Mucosa of gallbladder (tissue), 1 donor: ENCODE measurements at regions not wholly inside any gene's neighbourhood (a gene's known extent, or its start where the extent isn't known, plus 50 kb on each side); places are given as distances from the start of the nearest gene placed in this dataset.

Experiments
- DNase-seq: peaks from one replicate; pipeline ENCODE4 v3.0.0-alpha.2; 2020; ENCODE audit warnings: low spot score
- donor health status: DM: no; HTN: no; CAD: no.

DNA sequence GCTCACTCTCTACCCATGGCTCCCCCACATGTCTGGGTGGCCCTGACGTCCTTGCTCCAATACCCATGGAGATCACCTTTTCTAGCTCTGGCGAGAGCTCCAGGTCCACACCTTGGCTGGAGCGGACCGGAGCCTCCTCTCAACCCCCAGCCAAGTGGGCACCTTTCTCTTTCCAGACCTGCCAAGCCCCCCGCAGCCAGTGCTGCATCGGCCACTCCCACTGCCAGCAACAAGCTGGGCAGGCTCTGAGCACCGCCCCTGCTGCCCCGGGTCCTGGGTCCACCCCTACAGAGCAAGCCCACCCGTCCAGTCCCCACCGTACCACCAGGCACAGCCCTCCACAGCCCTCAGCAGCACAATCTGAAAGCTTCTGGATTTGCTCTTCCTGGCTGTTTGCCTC is 98.2 kb upstream of the C14orf180 start:
- peak; percentile 7 for DNase-seq

DNA sequence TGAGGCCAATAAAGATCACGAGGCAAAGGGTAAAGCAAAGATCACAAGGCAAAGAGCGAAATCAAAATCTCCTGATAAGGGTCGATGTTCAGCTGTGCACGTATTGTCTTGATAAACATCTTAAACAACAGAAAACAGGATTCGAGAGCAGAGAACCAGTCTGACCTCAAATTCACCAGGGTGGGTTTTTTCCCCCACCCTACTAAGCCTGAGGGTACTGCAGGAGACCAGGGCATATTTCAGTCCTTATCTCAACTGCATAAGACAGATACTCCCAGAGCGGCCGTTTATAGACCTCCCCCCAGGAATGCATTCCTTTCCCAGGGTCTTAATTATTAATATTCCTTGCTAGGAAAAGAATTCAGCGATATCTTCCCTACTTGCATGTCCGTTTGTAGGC is 97.5 kb upstream of the C14orf180 start:
- DNase-seq, result peak; percentile 5

DNA sequence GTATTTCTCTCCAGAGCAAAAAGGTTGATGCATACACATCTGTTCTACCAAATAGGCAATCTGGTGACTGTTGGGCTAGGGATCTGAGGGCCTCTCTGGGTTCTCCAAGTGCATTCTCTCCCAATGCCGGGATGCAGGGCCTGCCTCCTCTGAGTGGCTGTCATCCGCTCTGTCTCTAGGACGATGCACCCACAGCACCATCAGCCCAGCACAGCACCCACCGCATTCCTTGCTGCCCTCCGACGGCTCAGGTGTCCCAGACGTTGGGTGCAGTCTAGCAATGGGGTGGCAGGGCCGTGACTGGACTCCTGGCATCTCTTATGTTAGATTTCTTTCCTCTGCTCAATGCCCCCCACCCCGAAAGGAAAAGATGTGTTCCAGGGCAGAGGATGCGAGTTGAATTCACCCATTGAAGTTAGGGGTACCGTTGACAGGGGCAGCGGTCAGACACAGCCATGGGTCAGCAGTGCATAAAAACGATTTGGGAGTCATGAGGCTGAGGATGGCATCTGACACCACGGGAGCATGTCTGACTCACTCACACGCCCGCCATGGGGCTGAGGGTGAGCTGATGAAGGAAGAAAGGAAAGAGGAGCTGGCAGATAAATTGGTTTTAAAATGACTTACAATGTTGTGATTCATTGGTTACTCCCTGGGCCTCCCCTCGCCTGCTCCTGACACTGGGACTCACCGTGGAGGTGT is 93.2 kb upstream of the C14orf180 start:
- peak; percentile 2 for DNase-seq

DNA sequence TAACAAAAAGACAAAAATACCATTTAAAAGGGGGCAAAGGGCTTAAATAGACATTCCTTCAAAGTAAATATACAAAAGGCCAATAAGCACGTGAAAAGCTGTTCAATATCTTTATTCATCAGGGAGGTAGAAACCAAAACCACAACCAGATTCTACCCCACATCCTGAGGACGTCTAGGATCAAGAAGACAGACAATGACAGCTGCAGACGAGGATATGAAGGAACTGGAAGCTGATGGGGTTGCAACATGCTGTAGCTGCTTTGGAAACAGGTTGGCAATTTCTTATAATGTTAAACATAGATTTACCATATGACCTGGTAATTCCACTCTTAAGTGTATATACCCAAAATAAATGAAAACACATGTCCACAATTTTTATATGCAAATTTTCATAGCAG is 85.1 kb upstream of the C14orf180 start:
- DNase-seq, result no peak

DNA sequence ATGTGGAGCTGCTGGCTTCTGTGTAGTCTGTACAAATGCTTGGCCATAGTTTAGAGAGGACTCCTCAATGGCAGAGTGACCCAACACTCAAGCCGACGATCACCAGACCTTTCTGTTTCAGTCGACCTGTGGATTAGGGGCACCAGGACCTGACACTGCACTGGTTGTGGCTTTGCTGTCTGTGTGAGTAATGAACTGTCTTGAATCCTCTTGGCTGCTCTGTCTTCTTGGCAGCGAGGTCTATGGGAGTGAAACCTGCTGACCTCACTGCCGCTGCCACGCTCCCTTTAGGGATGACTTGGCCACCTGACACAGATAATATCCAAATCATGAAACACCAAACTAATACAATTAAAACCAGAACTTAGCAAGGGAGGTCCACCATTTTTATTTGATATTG is 83.5 kb upstream of the C14orf180 start:
- no peak for DNase-seq

DNA sequence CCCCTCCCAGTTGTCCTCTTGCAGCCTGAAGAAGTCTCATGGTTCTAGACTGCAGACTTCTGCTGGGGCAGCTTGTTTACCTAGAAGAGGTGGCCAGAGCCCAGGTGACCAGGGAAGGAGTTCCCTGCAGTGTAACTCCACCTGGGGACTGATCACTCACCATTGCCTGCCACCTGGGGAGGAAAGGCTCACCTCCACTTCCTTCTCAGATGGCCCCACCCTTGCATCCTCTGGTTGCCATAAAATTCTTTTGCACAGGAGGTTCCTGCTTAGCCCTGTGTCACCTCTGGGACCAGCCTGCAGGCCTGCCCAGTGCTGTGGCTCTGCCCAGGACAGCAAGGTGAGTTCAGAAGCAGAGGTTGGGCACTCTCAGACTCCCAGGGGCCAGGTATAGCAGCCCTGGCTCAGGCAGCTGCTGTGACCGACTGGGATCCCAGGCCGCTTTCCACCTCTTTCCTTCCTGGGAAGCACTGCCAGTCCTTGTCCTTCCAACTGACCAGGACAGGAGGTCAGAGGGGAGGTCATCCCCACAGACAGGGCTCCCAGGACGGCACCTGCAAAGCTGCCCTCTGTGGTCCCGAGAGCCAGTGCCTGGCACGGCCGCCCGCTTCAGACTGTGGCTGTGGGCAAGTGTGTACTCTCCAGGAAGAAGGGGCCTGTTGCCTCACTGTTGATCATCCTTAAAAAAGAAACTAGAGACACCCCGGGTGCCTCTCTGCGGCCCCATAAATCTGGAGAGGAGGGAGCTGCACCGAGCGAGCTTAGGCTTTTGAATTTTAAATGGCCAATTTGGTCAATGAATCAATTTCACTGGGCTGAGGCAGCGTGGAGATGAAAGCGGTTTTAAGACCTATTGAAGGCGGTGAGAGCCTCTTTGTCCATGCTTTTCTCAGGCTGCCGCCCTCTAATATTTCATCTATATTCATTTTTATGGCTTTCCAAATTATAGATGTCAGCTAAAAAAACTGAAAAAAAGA is 79.5 kb upstream of the C14orf180 start:
- no peak for DNase-seq

DNA sequence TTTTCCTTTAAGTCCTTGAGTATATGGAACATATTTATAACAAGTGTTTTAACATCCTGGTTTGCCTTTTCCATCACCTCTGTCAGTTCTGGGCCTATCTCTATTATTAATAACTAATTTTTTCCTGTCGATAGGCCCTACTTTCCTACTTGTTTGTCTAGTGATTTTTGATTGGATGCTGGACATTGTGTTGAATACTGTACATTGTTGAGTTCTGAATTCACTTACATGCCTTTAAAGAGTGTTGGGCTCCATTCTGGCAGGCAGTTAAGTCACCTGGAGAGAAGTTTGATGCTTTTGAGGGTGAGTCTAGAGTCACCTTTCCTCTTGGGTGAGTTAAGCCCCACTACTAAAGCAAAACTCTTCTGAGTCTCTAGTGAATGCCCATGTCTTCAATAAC is 77.5 kb upstream of the C14orf180 start:
- DNase-seq, result no peak

DNA sequence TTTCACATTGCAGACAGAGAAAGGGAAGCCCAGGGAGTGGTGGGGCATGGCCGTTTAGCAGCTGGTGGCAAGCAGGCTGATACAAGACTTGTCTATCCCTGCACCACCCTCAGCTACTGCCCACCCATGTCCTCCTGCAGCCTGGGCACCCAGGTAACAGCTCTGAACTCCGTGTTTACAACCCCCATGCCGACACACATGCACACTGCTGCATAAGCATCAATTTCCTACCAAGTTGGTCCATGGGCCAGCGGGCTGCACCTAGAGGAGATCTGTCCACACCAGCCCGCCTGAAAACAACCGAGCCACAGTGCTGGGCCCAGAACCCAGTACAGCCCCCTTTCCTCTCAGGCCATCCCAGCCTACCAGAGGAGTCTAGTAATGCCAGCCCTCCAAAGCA is 75.9 kb upstream of the C14orf180 start:
- no peak for DNase-seq

DNA sequence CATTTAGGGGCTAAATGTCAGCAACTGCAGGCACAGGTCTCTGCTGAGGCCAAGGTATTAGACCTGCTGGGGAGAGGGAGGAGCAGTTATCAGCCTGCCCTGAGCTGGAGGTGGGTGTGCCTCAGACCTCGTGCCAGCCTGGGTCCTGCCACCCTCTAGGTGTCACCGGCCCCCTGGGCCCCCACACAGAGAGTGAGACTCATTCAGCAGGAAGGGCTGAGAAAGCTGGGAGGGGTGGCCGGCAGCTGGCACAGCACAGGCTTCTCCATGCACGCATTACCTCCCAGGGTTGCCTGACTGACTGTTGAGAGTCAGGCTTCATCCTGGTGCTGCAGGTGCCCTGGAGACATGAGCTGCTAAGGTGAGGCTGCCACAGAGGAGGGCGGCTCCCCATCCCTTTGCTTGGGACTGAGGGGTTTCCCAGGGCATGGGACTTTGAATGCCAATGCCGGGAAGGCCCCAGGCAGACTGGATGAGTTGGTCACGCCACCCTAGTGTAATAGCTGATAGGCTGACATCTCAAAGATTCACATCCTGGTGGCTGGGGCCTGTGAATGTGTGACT is 75.3 kb upstream of the C14orf180 start:
- DNase-seq, result no peak

DNA sequence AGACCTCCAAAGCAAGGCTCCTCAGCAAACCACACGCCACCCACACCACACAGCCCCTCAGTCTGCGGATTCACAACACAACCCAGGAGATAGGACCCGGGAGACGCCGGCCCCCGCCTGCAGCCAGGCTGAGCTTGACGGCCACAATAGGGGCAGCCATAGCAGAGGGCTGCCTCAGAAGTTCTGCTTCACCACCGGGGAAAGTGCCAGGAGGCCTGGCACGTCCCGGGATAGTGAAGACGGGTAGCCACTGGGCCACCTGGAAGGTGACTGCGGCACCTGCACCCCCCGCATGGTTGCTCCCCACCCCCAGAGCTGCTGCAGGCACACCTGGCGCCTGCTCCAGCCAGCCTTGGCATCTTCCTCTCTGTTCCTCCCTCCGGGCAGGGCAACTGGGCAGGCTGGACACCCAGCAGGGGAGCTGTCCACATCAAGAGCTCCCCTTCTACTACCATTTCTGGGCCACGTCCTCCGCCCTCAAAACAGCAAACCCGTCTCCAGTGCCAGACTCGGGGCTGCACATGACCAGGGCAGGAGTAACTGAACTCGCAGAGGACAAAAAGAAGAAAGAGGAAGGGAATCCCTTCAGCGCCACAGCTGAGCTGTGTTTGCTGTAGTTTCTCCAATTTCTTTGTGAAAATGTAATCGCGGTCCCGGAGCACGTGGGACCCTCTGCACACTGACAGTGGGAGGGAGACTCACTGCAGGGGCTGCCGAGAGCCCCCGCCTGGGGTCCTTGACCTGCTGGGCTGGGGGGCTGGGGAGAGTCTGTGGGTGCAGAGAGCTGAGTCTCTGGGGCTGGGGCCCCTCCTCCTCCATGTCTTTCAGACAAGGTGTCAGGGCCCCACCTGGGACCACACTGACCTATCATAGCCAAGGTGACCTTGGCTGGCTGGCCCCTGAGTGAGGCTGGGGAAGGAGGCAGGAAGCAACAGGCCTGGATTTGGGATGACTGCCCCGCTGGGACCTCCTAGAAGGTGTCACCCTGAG is 74.2 kb upstream of the C14orf180 start:
- DNase-seq, result no peak

DNA sequence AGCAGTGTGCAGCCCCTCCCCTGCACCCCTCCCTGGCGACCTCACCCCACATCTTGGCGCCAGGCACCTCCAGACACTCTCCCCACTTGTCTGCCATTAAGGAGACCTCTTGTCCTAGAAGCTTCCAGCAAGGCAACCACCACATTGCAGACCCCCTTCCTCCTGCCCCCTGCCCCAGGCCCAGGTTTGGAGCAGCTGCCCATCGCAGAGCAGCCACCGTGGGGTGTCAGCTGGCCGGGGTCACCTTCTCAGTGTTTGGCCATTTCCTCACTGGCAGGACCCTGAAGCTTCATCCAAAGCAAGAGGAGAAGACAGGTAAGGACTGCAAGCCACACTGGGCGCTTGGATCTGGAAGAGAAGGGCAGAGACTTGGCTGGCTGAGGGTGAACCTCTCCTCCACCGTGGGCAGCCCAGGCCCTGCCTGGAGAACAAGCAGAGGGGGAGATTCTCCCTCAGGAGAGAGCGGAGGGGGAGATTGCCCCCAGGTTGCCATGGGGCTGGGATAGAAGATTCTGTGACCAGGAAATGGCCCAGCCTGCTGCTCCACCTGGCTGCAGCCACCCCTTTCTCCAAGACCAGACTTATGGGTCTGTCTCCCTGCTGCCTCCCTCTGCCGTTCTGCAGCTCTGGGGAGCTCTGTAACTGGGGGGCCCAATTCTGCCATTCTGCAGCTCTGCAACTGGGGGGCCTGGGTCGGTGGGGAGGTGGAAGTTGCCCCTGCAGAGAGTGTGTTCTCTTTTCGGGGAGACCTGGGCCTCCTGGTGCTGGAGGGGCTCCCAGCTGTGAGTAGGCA is 72.9 kb upstream of the C14orf180 start:
- DNase-seq, result no peak

DNA sequence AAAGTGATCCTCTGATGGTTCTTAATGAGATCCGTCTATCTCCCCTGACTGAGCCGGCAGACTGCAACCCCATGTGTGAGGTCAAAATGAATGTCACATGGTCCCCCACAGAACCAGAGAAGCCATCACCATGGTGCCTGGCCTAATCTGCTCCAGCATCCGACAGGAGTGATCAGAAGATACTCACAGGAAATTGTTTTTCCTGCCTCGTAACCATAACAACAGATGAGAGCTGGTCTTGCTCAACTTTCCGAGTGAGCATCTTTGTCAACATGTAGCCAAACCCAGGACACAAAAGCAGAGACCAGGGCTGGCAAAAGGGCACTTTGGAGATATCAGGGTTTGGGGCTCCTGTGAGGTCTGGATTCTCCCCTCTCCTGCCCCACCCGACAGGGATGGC is 72.1 kb upstream of the C14orf180 start:
- DNase-seq, result no peak

DNA sequence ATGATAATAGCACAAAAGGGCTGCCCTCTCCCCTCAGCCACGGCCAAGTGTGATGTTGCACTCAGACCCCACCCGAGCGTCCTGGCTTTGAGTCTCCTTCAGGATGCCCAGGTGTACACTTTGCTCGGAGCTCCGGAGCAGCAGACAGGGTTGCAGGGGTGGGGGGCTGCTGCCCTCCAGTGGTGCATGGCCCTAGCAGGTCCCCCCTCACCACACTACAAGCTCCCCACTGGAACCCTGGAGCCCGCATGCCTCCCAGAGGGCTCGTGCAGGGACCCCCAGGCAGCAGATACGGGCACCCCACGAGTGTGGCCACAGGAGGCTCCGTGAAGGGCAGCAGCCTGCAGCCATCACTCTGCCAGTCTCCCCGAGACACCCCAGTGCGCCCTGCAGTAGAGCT is 69.9 kb upstream of the C14orf180 start:
- no peak for DNase-seq

DNA sequence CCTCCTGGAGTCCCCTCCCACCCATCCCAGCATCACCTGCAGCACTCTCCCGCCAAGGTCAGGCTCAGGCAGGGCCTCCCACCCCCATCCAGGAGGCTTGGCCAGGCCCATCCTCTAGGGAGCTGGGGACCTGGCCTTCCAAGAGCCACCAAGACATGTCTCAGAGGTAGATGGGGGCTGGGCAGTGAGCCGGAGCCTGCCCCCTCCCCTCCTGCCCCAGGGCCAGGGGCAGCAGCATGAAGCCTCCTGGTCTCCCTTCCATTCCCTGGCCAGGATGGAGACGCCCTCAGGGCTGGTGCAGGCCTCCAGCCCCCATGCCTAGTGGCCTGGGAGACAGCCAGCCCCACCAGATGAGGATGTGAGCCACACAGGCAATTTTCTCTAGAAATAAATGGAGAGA is 69.3 kb upstream of the C14orf180 start:
- no peak for DNase-seq

DNA sequence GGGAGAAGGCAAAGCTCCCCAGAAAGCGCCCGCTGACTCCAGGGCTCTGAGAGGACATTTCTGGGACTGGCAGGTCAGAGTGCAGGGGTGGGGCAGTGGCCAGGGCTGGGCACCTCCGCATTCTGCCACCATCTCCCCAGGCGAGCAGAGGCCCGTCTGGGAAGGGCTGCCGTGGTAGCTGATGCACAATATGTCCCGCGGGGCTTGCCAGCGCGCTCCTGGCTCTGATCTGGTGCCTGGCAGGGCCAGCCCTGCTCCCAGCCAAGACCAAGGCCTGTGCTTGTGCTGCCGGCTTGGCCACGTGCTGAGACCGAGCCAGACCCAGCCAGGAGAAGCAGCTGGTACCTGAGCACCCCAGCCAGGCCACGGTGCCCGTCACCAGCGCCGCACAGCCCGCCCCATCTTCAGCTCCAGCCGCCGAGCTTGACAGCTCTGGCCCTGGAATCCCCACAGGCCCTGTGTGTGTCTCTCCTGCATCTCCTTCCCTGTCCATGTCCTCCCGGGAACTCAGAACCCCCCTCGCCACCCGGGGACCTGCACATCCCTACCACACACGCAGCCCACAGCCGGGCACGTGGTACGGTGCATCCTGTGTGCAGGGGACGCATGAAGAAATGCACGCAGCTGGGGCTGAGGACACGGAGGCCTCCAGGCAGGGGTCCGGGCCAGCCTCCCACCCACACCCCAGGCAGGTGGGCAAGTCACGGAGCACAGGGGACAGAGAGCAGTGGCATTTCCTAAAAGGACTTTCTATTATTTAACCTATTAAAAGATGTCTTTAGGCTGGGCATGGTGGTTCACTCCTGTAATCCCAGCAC is 68.6 kb upstream of the C14orf180 start:
- DNase-seq, result peak; percentile 13

DNA sequence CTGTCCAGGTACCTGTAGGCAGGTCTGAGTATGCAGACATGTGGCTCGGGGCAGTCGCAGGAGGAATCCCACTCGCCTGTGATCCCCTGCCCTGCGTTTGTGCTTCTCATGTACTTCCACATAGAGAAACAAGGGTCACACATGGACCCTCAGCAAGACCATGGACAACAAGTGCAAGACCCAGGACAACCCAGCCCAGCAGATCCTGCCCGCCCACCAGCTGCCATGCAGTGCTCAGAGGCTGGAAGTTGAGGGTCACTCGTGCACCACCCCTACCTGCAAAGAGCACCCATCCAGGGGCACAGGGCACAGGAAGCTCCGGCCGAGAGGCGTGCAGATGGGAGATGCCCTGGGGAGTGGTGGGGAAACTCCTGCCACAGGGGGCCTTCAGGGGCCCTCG is 67.5 kb upstream of the C14orf180 start:
- no peak for DNase-seq

DNA sequence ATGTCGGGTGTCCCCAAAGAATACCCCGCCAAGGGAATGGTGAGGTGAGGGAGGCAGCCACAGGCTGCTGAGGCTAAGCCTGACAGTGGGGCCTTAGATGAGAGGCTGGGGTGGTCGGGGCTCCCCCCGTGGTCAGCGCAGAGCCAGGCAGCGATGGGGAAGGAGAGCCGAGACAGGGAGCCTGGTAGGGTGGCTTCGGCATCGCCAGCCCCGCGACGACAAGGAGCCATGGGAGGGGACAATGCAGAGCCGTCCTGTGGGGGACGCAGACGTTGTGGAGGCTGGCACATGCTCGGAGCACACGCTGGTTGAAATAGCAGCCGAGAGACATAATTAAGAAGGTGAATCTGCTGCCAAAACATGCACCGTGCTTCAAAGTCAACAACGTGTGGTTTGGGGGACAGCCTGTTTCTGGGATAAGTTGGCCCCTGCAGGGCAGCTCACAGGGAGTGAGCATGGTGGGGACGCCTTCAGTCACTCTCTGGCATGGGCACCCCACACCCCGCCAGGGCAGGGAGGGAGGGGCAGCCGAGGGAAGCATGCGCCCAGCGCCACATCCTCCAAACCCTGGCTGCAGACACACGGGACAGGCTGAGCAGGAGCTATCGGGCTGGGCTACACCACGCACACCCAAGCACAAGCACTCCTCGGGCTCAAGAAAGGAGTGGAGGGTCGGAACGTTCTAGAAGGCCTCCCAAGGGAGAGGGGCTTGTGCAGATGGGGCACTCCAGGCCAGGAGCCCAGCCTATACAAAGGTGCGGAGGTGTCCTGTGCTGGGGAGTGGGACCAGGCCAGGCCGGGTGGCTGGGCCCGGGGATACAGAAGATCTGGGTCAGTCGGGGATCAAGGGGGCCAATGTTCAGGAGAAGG is 66.6 kb upstream of the C14orf180 start:
- no peak for DNase-seq

DNA sequence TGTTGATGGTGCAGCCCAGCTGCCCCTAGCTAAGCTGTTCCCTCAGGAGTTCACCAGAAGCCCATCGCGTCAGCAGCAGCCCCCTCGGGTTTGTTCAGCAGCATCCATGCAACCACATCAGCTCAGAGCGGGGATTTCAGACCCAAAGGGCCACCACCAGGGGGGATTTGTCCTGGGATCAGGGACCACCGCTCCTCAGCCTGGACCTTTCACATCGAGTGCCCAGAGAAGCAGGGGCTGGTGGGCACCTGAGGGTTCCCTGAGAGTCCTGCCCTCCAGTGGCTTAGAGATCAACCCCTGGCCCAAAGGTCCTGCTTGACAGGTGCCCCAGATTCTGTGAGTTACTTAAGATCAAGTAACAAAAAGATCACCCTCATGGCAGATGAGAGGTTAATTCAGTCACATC is 65.9 kb upstream of the C14orf180 start:
- no peak for DNase-seq
